Testis (tissue), 2 donors: ENCODE measurements at regions not wholly inside any gene's neighbourhood (a gene's known extent, or its start where the extent isn't known, plus 50 kb on each side); places are given as distances from the start of the nearest gene placed in this dataset.

ENCODE experiments used
- CTCF ChIP-seq, 3 experiments: fragments of 450-650 bp in 2 of 3; fragments of 200-600 bp in 1 of 3; sonication (generic) in 1 of 3; IDR thresholded peaks; one replicate each; pipeline ENCODE4 v1.5.1; 2016 to 2019; ENCODE audit warnings: antibody characterized with exemption in 3 of 3, mild to moderate bottlenecking in 2 of 3, moderate library complexity in 1 of 3
- POLR2A ChIP-seq: fragments of 450-650 bp; IDR thresholded peaks from one replicate; pipeline ENCODE4 v1.6.1; 2017; ENCODE audit warnings: antibody characterized with exemption, mild to moderate bottlenecking, moderate library complexity

- TF ChIP-seq CTCF (IDR thresholded peaks at IDR 0.05) = no peak
- TF ChIP-seq POLR2A = no peak
Measured at GRCh38 chr19:27925202-27925601, 1287.7 kb downstream of the UQCRFS1 start.
